HG03460 (cell line): ENCODE measurements at regions not wholly inside any gene's neighbourhood (a gene's known extent, or its start where the extent isn't known, plus 50 kb on each side); places are given as distances from the start of the nearest gene placed in this dataset.

Source experiments
- ATAC-seq: cut with Tn5 transposase; IDR thresholded peaks from one replicate; pipeline ENCODE4 v1.9.1; 2021; ENCODE audit not compliant: unreplicated experiment

- no peak for ATAC-seq
Observed at GRCh38 chr2:122152571-122152970, 397.1 kb downstream of the TSN start.

- ATAC-seq, result no peak
Observed at GRCh38 chr2:122156176-122156890, 400.9 kb downstream of the TSN start.

- ATAC-seq, result no peak
Observed at GRCh38 chr2:122157158-122157557, 401.7 kb downstream of the TSN start.

DNA sequence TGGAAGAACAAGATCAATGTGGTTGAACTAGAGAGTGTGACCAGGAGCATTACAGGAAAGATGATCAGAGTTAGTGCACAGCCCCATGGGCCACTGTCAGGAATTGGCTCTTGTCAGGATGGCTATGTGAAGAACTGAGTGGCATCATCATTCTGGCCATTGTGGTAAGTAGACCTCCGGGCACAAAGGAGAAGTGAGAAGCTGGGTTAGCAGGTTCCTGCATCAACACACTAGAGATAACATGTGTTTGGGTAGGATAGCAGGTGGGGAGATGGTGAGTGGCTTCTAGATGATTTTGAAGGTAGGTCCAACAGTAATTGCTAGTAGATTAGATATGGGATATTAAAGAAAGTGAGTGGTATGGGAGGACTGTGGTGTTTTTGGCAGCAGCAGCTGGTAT is 408.2 kb downstream of the TSN start:
- ATAC-seq, result no peak

DNA sequence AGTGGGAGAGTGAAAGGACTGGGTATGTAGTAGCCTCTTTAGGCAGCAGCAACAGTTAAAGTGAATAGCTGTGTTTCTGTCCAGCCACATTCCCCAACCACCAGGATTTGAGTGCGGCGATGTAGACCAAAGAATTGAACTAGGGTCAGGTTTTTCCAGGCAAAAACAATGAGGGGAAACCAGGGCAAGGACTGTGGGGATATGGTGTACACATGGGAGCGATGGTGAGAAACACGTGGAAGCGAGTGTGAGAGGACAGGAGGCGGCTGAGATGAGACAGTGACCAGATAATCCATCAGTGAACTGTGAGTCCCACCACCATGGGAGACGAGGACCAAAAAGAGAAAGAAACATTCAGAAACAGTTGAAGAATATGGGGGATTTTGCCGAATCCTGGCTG is 409.5 kb downstream of the TSN start:
- ATAC-seq, result no peak

GRCh38 chr2:122166820-122167219 is 411.4 kb downstream of the TSN start:
- ATAC-seq, result no peak

DNA sequence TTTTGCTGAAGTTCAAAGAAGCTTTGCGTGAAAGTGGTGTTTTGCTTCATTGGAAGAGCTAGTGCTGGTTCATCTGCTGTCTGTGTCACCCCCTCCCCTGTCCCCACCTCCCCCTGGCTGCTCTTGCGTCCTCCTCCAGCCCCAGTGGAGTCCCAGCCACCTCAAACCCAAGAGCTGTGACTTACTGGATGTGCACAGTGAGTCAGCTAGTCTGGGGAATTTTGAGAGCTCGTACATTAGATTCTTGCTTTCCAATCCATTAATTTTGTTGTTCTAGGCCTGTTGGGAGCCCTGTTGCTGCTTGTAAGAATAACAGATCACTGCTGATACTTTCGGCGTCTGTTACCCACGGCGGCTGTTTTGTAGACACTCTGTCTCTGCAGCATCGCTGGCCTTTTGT is 412.1 kb downstream of the TSN start:
- ATAC-seq, result no peak

DNA sequence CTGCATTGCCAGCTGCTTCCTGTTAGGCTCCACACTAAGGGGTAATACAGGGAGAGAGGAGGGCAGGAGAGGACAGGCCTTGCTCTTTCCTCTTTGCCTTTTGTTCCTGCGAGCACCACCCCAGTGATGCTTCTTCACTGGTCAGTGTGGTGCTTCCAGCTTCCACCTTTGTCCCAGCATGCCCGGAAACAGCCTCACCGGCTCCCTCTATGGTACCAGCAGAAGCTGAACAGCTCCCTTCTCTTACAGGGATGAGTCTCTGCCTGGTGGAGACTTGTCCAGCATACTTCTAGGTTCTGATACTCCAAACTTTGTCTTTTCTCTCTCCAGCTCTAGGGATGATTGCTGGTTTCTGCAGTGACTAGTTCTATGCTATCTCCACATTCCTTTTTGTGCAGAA is 413.3 kb downstream of the TSN start:
- no peak for ATAC-seq

GRCh38 chr2:122172812-122173211 is 417.4 kb downstream of the TSN start:
- no peak for ATAC-seq

DNA sequence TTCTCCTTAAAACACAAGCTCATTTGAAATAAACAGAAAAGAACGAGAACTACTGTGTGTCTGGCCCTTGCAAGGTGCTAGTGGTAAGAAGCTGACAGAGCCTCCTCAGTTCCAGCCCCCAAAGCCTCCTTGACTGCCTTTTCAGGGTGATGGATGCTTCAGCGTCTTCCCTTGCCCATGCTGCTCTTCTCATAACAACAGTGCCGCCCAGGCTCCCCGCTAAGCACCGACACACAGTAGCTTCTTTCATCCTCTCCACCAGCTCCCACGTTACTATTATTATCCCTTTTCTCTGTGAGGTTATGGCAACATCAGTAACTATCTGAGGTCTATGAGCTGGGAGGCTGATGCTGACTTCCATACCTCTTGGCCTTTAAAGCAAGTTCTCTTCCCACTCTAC is 418.6 kb downstream of the TSN start:
- no peak for ATAC-seq

DNA sequence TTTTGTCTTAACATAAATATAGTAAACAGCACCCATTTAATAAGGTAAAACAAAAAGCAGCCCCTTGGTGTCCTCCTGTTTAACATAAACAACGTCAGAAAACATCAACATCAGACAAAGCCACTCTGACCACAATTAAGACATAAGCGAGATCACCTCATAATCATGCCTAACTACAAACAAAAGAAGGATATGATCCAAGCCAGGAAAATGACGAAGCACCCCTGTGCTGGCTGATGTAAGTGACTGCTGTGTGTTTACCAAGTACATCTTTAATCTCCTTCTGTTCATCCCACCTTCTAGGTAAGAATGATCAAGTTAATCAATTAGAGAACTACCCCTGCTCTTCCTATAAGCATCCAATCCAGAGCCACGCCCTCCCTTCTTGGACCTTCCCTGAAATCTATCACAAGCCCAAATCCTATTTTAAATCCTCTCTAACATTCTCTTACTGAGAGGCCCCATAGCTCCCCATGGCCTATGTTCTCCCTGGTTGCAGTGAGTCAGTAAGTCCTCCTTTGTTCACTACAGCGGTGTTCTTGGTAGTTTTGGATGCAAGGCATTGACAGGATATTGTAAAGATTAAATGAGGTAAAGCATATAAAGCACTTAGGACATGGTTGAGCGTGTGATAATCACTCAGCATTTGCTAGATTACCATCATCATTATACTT is 424.2 kb downstream of the TSN start:
- ATAC-seq, result no peak

DNA sequence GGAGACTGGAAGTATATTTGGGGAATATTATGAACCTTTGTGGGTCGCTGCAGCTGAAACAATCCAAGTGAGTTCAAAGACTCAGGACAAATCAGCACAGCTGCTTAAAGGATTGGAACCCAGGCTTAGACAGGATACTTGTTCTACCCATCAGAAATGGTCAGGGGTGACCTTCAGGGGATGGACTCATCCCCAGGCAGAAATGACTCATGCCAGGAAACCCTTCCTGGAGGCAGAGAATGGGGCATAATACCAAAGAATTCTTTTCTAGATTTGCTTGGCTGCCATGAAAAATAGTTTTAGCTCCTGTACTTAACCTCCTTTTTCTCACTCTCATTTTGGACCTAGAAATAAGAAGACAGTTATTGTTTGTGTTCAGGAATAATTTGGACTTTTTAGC is 425.5 kb downstream of the TSN start:
- ATAC-seq, result no peak

DNA sequence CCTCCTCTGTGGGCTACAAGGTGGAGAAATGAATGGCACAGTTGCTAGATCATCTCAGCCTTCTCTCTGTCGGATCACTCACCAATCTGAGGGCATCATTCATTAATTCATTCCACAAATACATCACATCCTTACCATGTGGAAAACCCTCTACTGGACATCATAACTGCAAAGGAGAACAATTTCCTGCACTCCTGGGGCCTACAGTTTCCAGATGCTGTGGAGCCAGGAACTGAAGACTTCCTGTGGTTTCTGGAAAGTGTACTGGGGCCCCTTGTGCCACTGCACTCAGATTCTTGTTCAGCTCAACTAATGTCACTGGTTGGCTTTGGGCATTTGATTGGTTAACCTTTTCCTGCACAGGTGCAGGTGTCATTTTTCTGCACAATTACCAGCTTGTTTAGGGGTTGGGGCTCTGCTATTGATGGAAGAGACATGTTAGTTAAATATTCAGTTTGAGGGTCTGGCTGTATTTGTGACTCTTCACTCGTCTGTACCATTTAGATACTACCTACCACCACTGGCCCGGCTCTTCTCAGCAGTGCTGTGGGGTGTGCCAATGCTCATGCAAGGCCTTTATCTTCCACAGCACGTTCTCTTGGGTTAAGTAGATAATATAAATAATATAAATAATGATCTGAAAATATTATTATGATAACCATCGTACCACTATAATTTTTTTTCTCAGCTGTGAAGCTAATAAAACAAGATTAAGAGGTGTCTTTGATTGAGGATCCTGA is 427.3 kb downstream of the TSN start:
- ATAC-seq, result no peak

DNA sequence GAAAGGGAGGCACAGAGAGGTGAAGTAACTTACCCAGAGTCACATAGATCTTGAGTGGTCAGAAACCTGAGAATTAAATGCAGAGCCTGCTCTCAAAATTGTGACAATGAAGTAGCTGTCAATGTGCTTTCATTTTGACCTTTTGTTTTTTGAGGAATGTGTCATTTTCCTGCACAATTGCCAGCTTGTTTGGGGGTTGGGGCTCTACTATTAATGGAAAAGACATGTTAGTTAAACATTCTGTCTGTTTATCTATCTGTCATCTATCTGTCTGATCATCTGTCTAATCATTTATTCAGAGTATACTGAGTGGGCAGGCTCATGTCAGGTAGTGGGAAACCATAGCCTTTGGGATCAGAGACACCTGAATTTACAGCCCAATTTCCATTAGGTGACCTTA is 428.4 kb downstream of the TSN start:
- no peak for ATAC-seq

GRCh38 chr2:122186761-122187222 is 431.3 kb downstream of the TSN start:
- no peak for ATAC-seq

- no peak for ATAC-seq
Observed at GRCh38 chr2:122191331-122191730, 435.9 kb downstream of the TSN start.

GRCh38 chr2:122193622-122194021 is 438.2 kb downstream of the TSN start:
- ATAC-seq, result no peak

DNA sequence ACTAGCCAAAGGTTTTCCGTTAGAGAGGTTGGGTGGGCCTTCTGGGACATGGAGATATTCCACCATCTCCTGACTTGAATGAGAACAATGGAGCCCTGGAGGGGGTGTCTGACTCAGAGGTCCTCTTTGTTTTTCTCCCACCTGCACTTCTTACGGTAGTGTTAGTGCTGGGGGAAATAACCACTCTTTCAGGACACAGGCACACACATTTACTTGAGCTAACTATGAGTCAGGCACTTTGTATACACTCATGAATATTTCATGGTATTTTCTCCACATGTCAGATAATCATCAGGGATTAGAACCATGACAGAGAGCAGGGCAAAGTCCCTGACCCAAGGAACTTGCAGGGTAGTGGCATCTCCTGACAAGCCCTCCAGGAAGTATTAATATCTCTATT is 439.1 kb downstream of the TSN start:
- ATAC-seq, result no peak

DNA sequence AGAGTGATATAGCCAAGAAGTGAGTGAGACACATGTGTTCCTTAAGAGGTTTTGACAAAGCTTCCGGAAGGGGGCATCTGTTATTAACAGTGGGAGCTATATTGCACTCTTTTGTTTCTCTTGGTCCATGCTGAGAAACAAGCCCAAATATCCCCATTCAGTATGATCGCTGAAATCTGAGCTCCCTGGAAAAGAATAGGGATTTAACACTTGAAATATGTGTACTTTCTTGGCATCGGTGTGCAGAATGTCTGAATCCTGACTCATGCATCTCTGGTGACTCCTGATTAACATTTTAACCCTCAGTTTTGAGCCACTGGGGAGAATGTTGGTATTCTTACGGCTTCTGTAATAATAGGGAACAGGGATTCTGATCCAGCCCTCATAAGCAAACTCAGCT is 448.1 kb downstream of the TSN start:
- no peak for ATAC-seq

DNA sequence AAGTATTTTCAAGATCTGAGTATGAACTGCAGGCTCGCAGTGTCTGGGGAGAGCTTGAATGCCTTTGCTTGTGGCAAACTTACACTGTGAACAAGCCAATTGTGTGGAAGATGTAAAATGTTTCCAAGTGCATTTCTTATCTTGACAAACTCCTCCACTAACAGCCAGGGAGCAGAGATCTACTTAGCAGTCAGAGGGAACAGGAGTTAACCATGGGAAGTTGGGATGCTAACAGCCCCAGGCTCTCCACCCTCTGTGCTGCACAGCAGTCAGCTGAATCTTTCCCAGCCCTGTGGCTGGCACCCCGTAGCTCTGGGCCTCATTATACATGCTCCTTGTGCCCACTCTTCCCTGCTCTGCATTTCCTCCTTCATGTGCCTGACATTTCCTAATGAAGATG is 450.2 kb downstream of the TSN start:
- no peak for ATAC-seq

- no peak for ATAC-seq
Observed at GRCh38 chr2:122206101-122206500, 450.6 kb downstream of the TSN start.

DNA sequence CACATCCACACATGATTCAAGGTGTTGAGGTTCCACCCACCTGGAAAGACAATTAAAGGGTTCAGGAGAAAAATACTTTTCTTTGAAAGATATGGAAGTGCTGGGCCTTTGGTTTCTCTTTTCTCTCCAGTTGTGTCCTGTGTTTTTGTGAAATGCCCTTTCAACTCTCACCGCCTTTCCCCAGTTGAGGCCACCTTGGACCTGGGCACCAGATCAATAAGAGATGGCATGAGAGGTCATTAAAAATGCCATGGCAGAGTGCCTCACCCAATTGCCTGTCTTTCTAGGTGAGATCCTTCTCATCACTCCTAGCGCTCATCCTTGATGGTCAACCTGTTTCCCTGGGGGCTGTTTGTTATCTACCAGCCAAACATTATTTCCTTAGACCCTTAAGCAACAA is 453.9 kb downstream of the TSN start:
- no peak for ATAC-seq
